GM12892 (cell line): ENCODE measurements at regions not wholly inside any gene's neighbourhood (a gene's known extent, or its start where the extent isn't known, plus 50 kb on each side); places are given as distances from the start of the nearest gene placed in this dataset.

Source experiments
- POLR2A ChIP-seq: IDR thresholded peaks from 2 replicates; pipeline ENCODE4 v1.6.1; 2011; ENCODE audit warnings: low read depth, low read length, control low read depth
- POLR2AphosphoS5 ChIP-seq: IDR thresholded peaks from 2 replicates; pipeline ENCODE4 v1.6.1; 2011; ENCODE audit warnings: low read depth, low read length, control low read depth

DNA sequence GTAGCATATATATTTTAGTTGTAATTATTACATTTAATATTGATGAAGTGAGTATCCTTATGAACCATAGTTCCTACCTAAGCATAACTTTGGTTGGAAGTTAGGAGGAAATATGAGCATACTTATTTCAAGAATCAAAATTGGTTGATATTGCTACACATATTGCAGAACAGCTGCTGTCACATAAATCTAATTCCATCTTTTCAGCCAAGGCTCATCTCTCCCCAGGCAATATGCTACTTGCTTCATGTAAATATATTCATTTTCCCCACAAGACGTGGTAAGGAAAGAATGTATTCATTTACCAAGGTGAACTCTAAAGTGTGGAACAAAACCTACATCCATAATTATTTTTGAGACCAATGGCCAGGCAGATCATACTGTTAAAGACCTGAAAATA, 62.5 kb upstream of the HIF1A start:
- TF ChIP-seq POLR2A = no peak
- TF ChIP-seq POLR2AphosphoS5 = no peak
